IMR-90 (cell line): ENCODE measurements at regions not wholly inside any gene's neighbourhood (a gene's known extent, or its start where the extent isn't known, plus 50 kb on each side); places are given as distances from the start of the nearest gene placed in this dataset.

Experiments
- ATAC-seq: fragments of 200-7000 bp; cut with Tn5 transposase; 2 replicates; pipeline ENCODE4 v1.9.1; 2020; ENCODE audit warnings: low read depth, mild to moderate bottlenecking, moderate library complexity
- BruUV-seq: library from RNA; stranded (reverse); fragments of 400-500 nt; replicated peaks from 2 replicates; lab custom pipeline; 2021; lab: Mats Ljungman, UMichigan
- CTCF ChIA-PET: fragments of 300-600 bp; formaldehyde crosslinking; extraction: SDS; loops from one replicate; lab custom pipeline; 2021; ENCODE audit warnings: antibody characterized with exemption; lab: Yijun Ruan, JAX
- POLR2A ChIA-PET: fragments of 300-600 bp; sonication (Branson Sonifier 250); formaldehyde crosslinking; loops from one replicate; lab custom pipeline; 2022; ENCODE audit warnings: antibody characterized with exemption; ENCODE audit not compliant: unreplicated experiment; lab: Charles Lee
- DNase-seq: peaks from one replicate; pipeline ENCODE4 v3.0.0; 2013
- H2AFZ ChIP-seq: replicated peaks from 2 replicates; pipeline ENCODE3; 2013; ENCODE audit warnings: low read length, mild to moderate bottlenecking; ENCODE audit not compliant: poor library complexity
- H2AK5ac ChIP-seq: 2 replicates; pipeline ENCODE4 v1.6.1; 2013; ENCODE audit warnings: low read depth, low read length, inconsistent platforms
- H2AK9ac ChIP-seq: replicated peaks from 2 replicates; pipeline ENCODE3; 2013; ENCODE audit warnings: mild to moderate bottlenecking, low read depth, low read length, moderate library complexity; ENCODE audit not compliant: poor library complexity
- H2BK120ac ChIP-seq: 2 replicates; pipeline ENCODE4 v1.6.1; 2013; ENCODE audit warnings: low read depth, low read length, inconsistent platforms
- H2BK15ac ChIP-seq: 3 replicates; pipeline ENCODE4 v1.6.1; 2013; ENCODE audit warnings: low read depth, low read length, inconsistent platforms
- H2BK20ac ChIP-seq: 2 replicates; pipeline ENCODE4 v1.6.1; 2013; ENCODE audit warnings: low read depth, mild to moderate bottlenecking, inconsistent platforms, low read length, moderate library complexity
- H2BK5ac ChIP-seq: 2 replicates; pipeline ENCODE4 v1.6.1; 2013; ENCODE audit warnings: mild to moderate bottlenecking, low read depth, low read length, inconsistent platforms; ENCODE audit not compliant: poor library complexity, severe bottlenecking
- H3K14ac ChIP-seq: replicated peaks from 2 replicates; pipeline ENCODE4 v1.6.1; 2013; ENCODE audit warnings: low read depth, low read length, inconsistent platforms
- H3K18ac ChIP-seq: 2 replicates; pipeline ENCODE4 v1.6.1; 2013; ENCODE audit warnings: low read depth, low read length, control low read depth
- H3K23ac ChIP-seq: 2 replicates; pipeline ENCODE4 v1.6.1; 2013; ENCODE audit warnings: low read depth, low read length, inconsistent platforms
- H3K27ac ChIP-seq: 2 replicates; pipeline ENCODE4 v1.5.1; 2013; ENCODE audit warnings: mild to moderate bottlenecking, control low read depth, low read length; ENCODE audit not compliant: insufficient read depth
- H3K27me3 ChIP-seq: 2 replicates; pipeline ENCODE4 v1.6.1; 2013; ENCODE audit warnings: low read length; ENCODE audit not compliant: control insufficient read depth, insufficient read depth
- H3K36me3 ChIP-seq: 2 replicates; pipeline ENCODE4 v1.6.1; 2013; ENCODE audit warnings: low read length, mixed read lengths; ENCODE audit not compliant: control insufficient read depth, insufficient read depth
- H3K4ac ChIP-seq: 2 replicates; pipeline ENCODE4 v1.6.1; 2013; ENCODE audit warnings: low read depth, low read length, inconsistent platforms
- H3K4me1 ChIP-seq: 2 replicates; pipeline ENCODE4 v1.6.1; 2013; ENCODE audit warnings: low read length, mixed read lengths; ENCODE audit not compliant: control insufficient read depth, insufficient read depth
- H3K4me2 ChIP-seq: 2 replicates; pipeline ENCODE4 v1.6.1; 2013; ENCODE audit warnings: low read depth, mild to moderate bottlenecking, control low read depth, low read length, moderate library complexity
- H3K4me3 ChIP-seq: 2 replicates; pipeline ENCODE4 v1.5.1; 2013; ENCODE audit warnings: low read depth, mild to moderate bottlenecking, control low read depth, low read length, moderate library complexity; ENCODE audit not compliant: insufficient read depth
- H3K56ac ChIP-seq: 2 replicates; pipeline ENCODE4 v1.6.1; 2013; ENCODE audit warnings: low read length, inconsistent platforms; ENCODE audit not compliant: insufficient read depth; ENCODE audit errors: extremely low read depth
- H3K79me1 ChIP-seq, 2 experiments: 2 replicates each; pipeline ENCODE4 v1.6.1; 2013; ENCODE audit warnings: low read length in 2 of 2, inconsistent platforms in 1 of 2, low read depth in 1 of 2
- H3K9ac ChIP-seq: 2 replicates; pipeline ENCODE4 v1.6.1; 2013; ENCODE audit warnings: low read depth, low read length, control low read depth
- H3K9me1 ChIP-seq: 2 replicates; pipeline ENCODE4 v1.6.1; 2013; ENCODE audit warnings: low read length, inconsistent platforms; ENCODE audit not compliant: insufficient read depth
- H3K9me3 ChIP-seq: 2 replicates; pipeline ENCODE4 v1.6.1; 2013; ENCODE audit warnings: low read length; ENCODE audit not compliant: control insufficient read depth, insufficient read depth
- H4K20me1 ChIP-seq: 2 replicates; pipeline ENCODE4 v1.6.1; 2013; ENCODE audit warnings: low read length, inconsistent platforms; ENCODE audit not compliant: insufficient read depth
- H4K5ac ChIP-seq: 2 replicates; pipeline ENCODE4 v1.6.1; 2013; ENCODE audit warnings: mild to moderate bottlenecking, low read depth, low read length, control low read depth
- H4K8ac ChIP-seq, 2 experiments: 2 replicates each; pipeline ENCODE4 v1.6.1; 2013; ENCODE audit warnings: low read depth in 2 of 2, low read length in 2 of 2, control low read depth in 1 of 2, inconsistent platforms in 1 of 2
- H4K91ac ChIP-seq: 2 replicates; pipeline ENCODE4 v1.6.1; 2013; ENCODE audit warnings: low read depth, low read length, inconsistent platforms; ENCODE audit not compliant: insufficient read depth
- FOS ChIP-seq: fragments of 150-350 bp; IDR thresholded peaks from 2 replicates; pipeline ENCODE4 v1.6.1; 2016; ENCODE audit warnings: low read depth, low read length
- NFE2L2 ChIP-seq: fragments of 150-350 bp; IDR thresholded peaks from 2 replicates; pipeline ENCODE4 v1.6.1; 2016; ENCODE audit warnings: low read depth, mild to moderate bottlenecking, low read length
- POLR2A ChIP-seq: IDR thresholded peaks from 2 replicates; pipeline ENCODE4 v1.6.1; 2012; ENCODE audit warnings: mild to moderate bottlenecking, low read depth, low read length
- RFX5 ChIP-seq: IDR thresholded peaks from 2 replicates; pipeline ENCODE4 v1.8.0; 2012; ENCODE audit warnings: low read depth, mild to moderate bottlenecking, low read length, moderate library complexity
- WGBS, 2 experiments: methylation state at CpG; one replicate each; pipeline versions ENCODE4 v1.1.5 to v1.1.7; 2013; ENCODE audit warnings: missing lambda C conversion rate in 2 of 2; ENCODE audit not compliant: insufficient read length in 1 of 2; ENCODE audit errors: extremely low coverage in 2 of 2; 5-methylcytosine and 5-hydroxymethylcytosine counted together
- dilution Hi-C: fragments of 300-500 bp; cut with HindIII; formaldehyde crosslinking; loops from one replicate; pipeline ENCODE4 v1.14.3; 2018; ENCODE audit warnings: low sequenced_read_pairs; ENCODE audit not compliant: unreplicated experiment
- in situ Hi-C: fragments of 300-500 bp; cut with MboI; formaldehyde crosslinking; loops from 3 replicates; pipeline ENCODE4 v1.14.3; 2019; ENCODE audit warnings: low sequenced_read_pairs, inconsistent platforms, mixed read lengths
- intact Hi-C: fragments of 100-400 bp; cut with micrococcal nuclease; formaldehyde crosslinking; loops from 2 replicates; pipeline ENCODE4 v1.10.0; 2022

DNA sequence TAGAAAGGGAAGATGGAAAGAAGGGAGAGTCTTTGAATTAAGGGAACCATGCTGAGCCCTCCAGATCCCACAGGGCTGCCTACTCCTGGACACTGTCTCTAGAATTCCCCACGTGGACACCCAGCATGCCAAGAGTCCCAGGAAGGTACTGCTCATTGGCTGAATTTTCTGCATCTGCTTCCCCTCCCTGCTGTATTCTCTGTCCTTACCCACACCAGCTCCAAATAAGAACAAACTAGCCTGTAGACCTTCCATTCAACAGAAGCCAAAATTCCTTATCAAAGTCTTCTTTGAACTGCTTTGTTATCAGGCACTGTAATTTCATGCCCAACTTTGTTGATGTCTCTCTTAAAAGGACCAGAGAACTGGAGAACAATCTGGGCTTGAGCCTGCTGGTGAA is 305.9 kb upstream of the ARGLU1 start:
- no peak for ATAC-seq
- CTCF ChIA-PET, result interaction anchor here (0.7 kb wide), 1 partner anchor 107 kb away, joined by 10 read pairs; no protein-coding TSS in a partner anchor
- Histone ChIP-seq H3K79me1 (no peaks in the 10 kb centered on the region), H3K4me2 (no peak overlapping the region), H2AFZ (no peak overlapping the region), H3K18ac (no peak overlapping the region), H3K23ac (no peak overlapping the region), H3K9ac (no peak overlapping the region), H2BK120ac (no peak overlapping the region), H3K14ac (no peak overlapping the region), H2BK5ac (no peak overlapping the region), H4K8ac (no peak overlapping the region), H4K91ac (no peak overlapping the region), H3K4me1 (no peaks in the 10 kb centered on the region), H3K36me3 (no peaks in the 10 kb centered on the region), H4K20me1 (no peaks in the 10 kb centered on the region), H2BK15ac (no peak overlapping the region), H3K27me3 (no peaks in the 10 kb centered on the region; the same call in 1 of the 2 replicates), H3K4ac (no peak overlapping the region), H3K27ac (no peak overlapping the region), H2BK20ac (no peak overlapping the region), H3K4me3 (no peak overlapping the region), H2AK5ac (no peak overlapping the region), H3K56ac (no peak overlapping the region), H3K9me3 (no peaks in the 10 kb centered on the region), H3K9me1 (no peaks in the 10 kb centered on the region), H2AK9ac (no peak overlapping the region), H4K5ac (no peak overlapping the region)
- TF ChIP-seq NFE2L2 (no peak), RFX5 (no peak), POLR2A (no peak), FOS (no peak)
- dilution Hi-C loops, result no loop called here
- BruUV-seq, result no TSS peak
- 40% methylated on average over 1 of the region's 1 CpG; no CpG with 5 or more reads in 1 of the 2 experiments for WGBS, 2 experiments
- POLR2A ChIA-PET, result no interaction called here
- DNase-seq, result no peak
- intact Hi-C loops, result no loop called here
- in situ Hi-C loops, result no loop called here
